ENCODE measurements at regions not wholly inside any gene's neighbourhood (a gene's known extent, or its start where the extent isn't known, plus 50 kb on each side); places are given as distances from the start of the nearest gene placed in this dataset.

DNA sequence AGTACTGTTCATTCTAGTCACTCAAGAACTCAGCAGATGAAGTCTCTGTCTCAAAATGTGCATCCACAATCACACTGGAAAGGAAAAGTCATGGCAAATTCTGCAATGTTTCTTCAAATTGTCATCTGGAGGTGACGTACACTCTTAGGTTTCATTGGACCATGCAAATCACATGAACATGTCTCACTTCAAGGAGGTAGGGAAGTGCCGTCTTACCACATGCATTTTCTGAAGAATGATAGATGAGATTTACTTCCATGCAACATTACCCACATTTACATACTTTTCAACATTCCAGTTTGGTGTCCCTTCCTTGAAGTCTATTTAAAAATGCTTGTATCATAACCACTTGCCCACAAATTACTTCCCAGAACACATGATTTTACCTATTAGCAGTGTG lies 107.9 kb upstream of the SATB1 start:
- TF ChIP-seq, protein P1, sequence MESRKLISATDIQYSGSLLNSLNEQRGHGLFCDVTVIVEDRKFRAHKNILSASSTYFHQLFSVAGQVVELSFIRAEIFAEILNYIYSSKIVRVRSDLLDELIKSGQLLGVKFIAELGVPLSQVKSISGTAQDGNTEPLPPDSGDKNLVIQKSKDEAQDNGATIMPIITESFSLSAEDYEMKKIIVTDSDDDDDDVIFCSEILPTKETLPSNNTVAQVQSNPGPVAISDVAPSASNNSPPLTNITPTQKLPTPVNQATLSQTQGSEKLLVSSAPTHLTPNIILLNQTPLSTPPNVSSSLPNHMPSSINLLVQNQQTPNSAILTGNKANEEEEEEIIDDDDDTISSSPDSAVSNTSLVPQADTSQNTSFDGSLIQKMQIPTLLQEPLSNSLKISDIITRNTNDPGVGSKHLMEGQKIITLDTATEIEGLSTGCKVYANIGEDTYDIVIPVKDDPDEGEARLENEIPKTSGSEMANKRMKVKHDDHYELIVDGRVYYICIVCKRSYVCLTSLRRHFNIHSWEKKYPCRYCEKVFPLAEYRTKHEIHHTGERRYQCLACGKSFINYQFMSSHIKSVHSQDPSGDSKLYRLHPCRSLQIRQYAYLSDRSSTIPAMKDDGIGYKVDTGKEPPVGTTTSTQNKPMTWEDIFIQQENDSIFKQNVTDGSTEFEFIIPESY (IDR thresholded peaks at IDR 0.05), result no peak
- TF ChIP-seq, protein P2, sequence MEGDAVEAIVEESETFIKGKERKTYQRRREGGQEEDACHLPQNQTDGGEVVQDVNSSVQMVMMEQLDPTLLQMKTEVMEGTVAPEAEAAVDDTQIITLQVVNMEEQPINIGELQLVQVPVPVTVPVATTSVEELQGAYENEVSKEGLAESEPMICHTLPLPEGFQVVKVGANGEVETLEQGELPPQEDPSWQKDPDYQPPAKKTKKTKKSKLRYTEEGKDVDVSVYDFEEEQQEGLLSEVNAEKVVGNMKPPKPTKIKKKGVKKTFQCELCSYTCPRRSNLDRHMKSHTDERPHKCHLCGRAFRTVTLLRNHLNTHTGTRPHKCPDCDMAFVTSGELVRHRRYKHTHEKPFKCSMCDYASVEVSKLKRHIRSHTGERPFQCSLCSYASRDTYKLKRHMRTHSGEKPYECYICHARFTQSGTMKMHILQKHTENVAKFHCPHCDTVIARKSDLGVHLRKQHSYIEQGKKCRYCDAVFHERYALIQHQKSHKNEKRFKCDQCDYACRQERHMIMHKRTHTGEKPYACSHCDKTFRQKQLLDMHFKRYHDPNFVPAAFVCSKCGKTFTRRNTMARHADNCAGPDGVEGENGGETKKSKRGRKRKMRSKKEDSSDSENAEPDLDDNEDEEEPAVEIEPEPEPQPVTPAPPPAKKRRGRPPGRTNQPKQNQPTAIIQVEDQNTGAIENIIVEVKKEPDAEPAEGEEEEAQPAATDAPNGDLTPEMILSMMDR (IDR thresholded peaks at IDR 0.05; ENCODE audit: low read depth, low read length, missing input control), result no peak

Measured in liver (tissue), 2 donors.